Keratinocyte (primary cell): ENCODE measurements at regions not wholly inside any gene's neighbourhood (a gene's known extent, or its start where the extent isn't known, plus 50 kb on each side); places are given as distances from the start of the nearest gene placed in this dataset.

Source experiments
- EZH2 ChIP-seq: IDR thresholded peaks from one replicate; pipeline ENCODE4 v1.6.1; 2012; ENCODE audit warnings: inconsistent platforms, mild to moderate bottlenecking, low read length, moderate library complexity
- TF ChIP-seq, protein P1 (sequence below), 3 experiments: IDR thresholded peaks in 1 of 3; conservative IDR thresholded peaks in 1 of 3; optimal IDR thresholded peaks in 1 of 3; 2 replicates in 2 of 3; 3 replicates in 1 of 3; pipeline versions ENCODE3 to v1.5.1; 2011; ENCODE audit warnings: low read length in 3 of 3, mild to moderate bottlenecking in 3 of 3, moderate library complexity in 2 of 3, control low read depth in 1 of 3, inconsistent platforms in 1 of 3; ENCODE audit not compliant: insufficient read depth in 2 of 3; ENCODE audit errors: extremely low read depth in 1 of 3

DNA sequence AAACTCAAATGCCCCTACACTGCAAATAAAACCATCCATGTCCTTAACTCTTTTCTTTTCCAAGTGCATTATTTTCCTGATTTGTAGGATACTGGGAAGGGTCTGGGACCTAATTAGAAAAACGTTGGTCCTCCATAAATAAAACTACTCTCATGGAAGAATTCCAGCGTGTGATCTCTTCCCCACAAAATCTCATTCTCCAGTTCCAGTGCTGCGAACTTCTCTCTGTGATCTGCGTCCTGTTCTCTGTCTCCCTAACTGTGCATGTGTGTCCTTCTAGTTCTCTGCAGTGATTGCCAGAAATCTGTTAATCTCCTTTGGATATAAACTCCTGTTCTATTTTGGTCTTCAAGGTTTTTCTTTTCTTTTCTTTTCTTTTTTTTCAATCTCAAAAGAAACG lies 148.1 kb downstream of the BBOX1 start:
- TF ChIP-seq, protein P1, sequence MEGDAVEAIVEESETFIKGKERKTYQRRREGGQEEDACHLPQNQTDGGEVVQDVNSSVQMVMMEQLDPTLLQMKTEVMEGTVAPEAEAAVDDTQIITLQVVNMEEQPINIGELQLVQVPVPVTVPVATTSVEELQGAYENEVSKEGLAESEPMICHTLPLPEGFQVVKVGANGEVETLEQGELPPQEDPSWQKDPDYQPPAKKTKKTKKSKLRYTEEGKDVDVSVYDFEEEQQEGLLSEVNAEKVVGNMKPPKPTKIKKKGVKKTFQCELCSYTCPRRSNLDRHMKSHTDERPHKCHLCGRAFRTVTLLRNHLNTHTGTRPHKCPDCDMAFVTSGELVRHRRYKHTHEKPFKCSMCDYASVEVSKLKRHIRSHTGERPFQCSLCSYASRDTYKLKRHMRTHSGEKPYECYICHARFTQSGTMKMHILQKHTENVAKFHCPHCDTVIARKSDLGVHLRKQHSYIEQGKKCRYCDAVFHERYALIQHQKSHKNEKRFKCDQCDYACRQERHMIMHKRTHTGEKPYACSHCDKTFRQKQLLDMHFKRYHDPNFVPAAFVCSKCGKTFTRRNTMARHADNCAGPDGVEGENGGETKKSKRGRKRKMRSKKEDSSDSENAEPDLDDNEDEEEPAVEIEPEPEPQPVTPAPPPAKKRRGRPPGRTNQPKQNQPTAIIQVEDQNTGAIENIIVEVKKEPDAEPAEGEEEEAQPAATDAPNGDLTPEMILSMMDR (optimal IDR thresholded peaks at IDR 0.05 in 1 of 3, IDR thresholded peaks at IDR 0.05 in 1 of 3, conservative IDR thresholded peaks at IDR 0.05 in 1 of 3; ENCODE audit: extremely low read depth in 1 of 3, insufficient read depth in 2 of 3, low read length in 3 of 3) = no peak
- TF ChIP-seq EZH2 = no peak
